Neural progenitor cell (in vitro differentiated cells): ENCODE measurements at regions not wholly inside any gene's neighbourhood (a gene's known extent, or its start where the extent isn't known, plus 50 kb on each side); places are given as distances from the start of the nearest gene placed in this dataset.

Experiments
- CTCF ChIP-seq: fragments of 200-600 bp; sonication (generic); IDR thresholded peaks from 2 replicates; pipeline ENCODE4 v1.5.1; 2017; ENCODE audit warnings: antibody characterized with exemption, mild to moderate bottlenecking
- EZH2phosphoT487 ChIP-seq: fragments of 200-600 bp; sonication (generic); IDR thresholded peaks from 2 replicates; pipeline ENCODE4 v1.6.1; 2017; ENCODE audit warnings: antibody characterized with exemption

- TF ChIP-seq CTCF (no peak), EZH2phosphoT487 (no peak)
Measured at GRCh38 chr1:81165963-81166362, 634.8 kb upstream of the ADGRL2 start.
